ENCODE measurements at regions not wholly inside any gene's neighbourhood (a gene's known extent, or its start where the extent isn't known, plus 50 kb on each side); places are given as distances from the start of the nearest gene placed in this dataset.

GRCh38 chr12:116666305-116666673 is 71.6 kb downstream of the SPRING1 start:
- TF ChIP-seq CTCF (conservative IDR thresholded peaks at IDR 0.05) (no peak), ZFX (IDR thresholded peaks at IDR 0.05) (no peak)

Measured in C4-2B (cell line).